HG02623 (cell line): ENCODE measurements at regions not wholly inside any gene's neighbourhood (a gene's known extent, or its start where the extent isn't known, plus 50 kb on each side); places are given as distances from the start of the nearest gene placed in this dataset.
"Not testable (repeated sequence)": the region's sequence is repeated elsewhere in the genome, so short reads cannot be mapped to it uniquely, and the experiment has no call there.

ENCODE experiments used
- ATAC-seq: cut with Tn5 transposase; IDR thresholded peaks from one replicate; pipeline ENCODE4 v1.9.1; 2021; ENCODE audit warnings: moderate library complexity; ENCODE audit not compliant: unreplicated experiment

- ATAC-seq, result no peak
Measured at GRCh38 chr9:24881361-24881760, 335.7 kb upstream of the IZUMO3 start.

GRCh38 chr9:24879591-24879990 lies 333.9 kb upstream of the IZUMO3 start:
- no peak for ATAC-seq

- ATAC-seq, result not testable (repeated sequence)
Measured at GRCh38 chr9:24856601-24857000, 310.9 kb upstream of the IZUMO3 start.

GRCh38 chr9:24846248-24846912 lies 300.7 kb upstream of the IZUMO3 start:
- ATAC-seq, result peak; percentile 60

GRCh38 chr9:24844217-24844616 lies 298.5 kb upstream of the IZUMO3 start:
- ATAC-seq, result no peak

GRCh38 chr9:24841993-24842392 lies 296.3 kb upstream of the IZUMO3 start:
- no peak for ATAC-seq

GRCh38 chr9:24832307-24832706 lies 286.6 kb upstream of the IZUMO3 start:
- ATAC-seq, result no peak

- ATAC-seq, result no peak
Measured at GRCh38 chr9:24828687-24829086, 283.0 kb upstream of the IZUMO3 start.

GRCh38 chr9:24824607-24825006 lies 278.9 kb upstream of the IZUMO3 start:
- no peak for ATAC-seq

- ATAC-seq, result no peak
Measured at GRCh38 chr9:24820196-24820595, 274.5 kb upstream of the IZUMO3 start.

- no peak for ATAC-seq
Measured at GRCh38 chr9:24817756-24818155, 272.1 kb upstream of the IZUMO3 start.

- no peak for ATAC-seq
Measured at GRCh38 chr9:24816006-24816405, 270.3 kb upstream of the IZUMO3 start.

- ATAC-seq, result no peak
Measured at GRCh38 chr9:24801344-24801743, 255.6 kb upstream of the IZUMO3 start.

GRCh38 chr9:24793787-24794186 lies 248.1 kb upstream of the IZUMO3 start:
- ATAC-seq, result no peak

- ATAC-seq, result no peak
Measured at GRCh38 chr9:24776226-24776625, 230.5 kb upstream of the IZUMO3 start.

GRCh38 chr9:24774199-24774598 lies 228.5 kb upstream of the IZUMO3 start:
- not testable (repeated sequence) for ATAC-seq

- no peak for ATAC-seq
Measured at GRCh38 chr9:24766081-24766480, 220.4 kb upstream of the IZUMO3 start.

GRCh38 chr9:24765025-24765756 lies 219.5 kb upstream of the IZUMO3 start:
- no peak for ATAC-seq

GRCh38 chr9:24738421-24738961 lies 192.8 kb upstream of the IZUMO3 start:
- no peak for ATAC-seq

- no peak for ATAC-seq
Measured at GRCh38 chr9:24731754-24732153, 186.1 kb upstream of the IZUMO3 start.

GRCh38 chr9:24721621-24722020 lies 175.9 kb upstream of the IZUMO3 start:
- ATAC-seq, result no peak

GRCh38 chr9:24712206-24712605 lies 166.5 kb upstream of the IZUMO3 start:
- ATAC-seq, result no peak
